ENCODE measurements at regions not wholly inside any gene's neighbourhood (a gene's known extent, or its start where the extent isn't known, plus 50 kb on each side); places are given as distances from the start of the nearest gene placed in this dataset.

DNA sequence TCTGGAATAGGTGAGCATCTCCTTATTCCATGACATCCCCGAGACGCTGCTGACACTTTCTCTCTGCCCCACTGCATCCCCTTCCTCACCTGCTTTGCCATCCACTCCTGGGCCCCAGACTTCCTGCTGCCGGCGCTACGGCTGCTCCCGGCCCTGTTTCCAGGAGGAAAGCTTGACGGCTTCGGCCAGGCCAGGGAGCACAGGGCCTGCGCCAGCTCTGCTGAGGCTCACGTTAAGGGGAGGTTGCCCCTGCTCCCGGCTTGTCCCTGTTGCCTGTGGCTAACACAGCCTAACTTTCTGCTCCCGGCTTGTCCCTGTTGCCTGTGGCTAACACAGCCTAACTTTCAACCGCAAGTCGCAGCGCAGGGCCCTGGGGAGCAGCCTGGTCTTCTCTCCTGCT lies 177.3 kb upstream of the RGMA start:
- H3K27ac ChIP-seq (ENCODE audit: low read length) = no peak overlapping the region
- no peaks in the 10 kb centered on the region for H3K27me3 ChIP-seq (ENCODE audit: control insufficient read depth, insufficient read depth)
- H3K9me3 ChIP-seq (ENCODE audit: control insufficient read depth, low read length) = no peaks in the 10 kb centered on the region
- no peak for ATAC-seq
- no peaks in the 10 kb centered on the region for H3K4me1 ChIP-seq (ENCODE audit: control insufficient read depth, insufficient read depth, low read length)
- no peak for DNase-seq
- 81% methylated on average over 15 of the region's 15 CpGs for WGBS
- intact Hi-C loops (cut with DNase I) = no loop called here
- H3K4me3 ChIP-seq (ENCODE audit: low read length) = no peak overlapping the region

DNA sequence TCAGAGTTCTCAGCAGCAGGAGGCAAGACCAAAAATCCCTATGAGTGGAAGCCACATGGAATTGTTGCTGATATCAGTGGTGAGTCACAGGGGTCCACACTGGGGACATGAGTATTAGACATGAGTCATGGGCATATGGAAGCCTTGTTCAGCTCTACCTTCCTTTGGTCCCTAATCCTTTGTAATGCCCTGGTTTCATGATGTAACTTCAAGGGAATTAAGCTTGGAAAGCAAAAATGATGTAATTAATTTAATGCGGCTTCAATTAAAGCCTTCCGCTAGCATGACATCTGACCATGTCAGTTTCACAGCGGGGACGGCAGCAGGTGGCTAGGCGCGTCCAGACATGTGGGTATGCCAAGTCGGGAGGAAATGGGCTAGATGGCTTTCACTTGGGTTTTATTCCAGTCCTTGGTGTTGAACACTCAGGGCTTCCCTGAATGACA lies 176.1 kb upstream of the RGMA start:
- Histone ChIP-seq H3K4me1 (ENCODE audit: control insufficient read depth, insufficient read depth, low read length) (no peaks in the 10 kb centered on the region), H3K4me3 (ENCODE audit: low read length) (no peak overlapping the region), H3K27me3 (ENCODE audit: control insufficient read depth, insufficient read depth) (no peaks in the 10 kb centered on the region), H3K9me3 (ENCODE audit: control insufficient read depth, low read length) (no peaks in the 10 kb centered on the region), H3K27ac (ENCODE audit: low read length) (no peak overlapping the region)
- 86% methylated on average over 7 of the region's 7 CpGs for WGBS
- ATAC-seq = no peak
- no peak for DNase-seq
- intact Hi-C loops (cut with DNase I) = no loop called here

DNA sequence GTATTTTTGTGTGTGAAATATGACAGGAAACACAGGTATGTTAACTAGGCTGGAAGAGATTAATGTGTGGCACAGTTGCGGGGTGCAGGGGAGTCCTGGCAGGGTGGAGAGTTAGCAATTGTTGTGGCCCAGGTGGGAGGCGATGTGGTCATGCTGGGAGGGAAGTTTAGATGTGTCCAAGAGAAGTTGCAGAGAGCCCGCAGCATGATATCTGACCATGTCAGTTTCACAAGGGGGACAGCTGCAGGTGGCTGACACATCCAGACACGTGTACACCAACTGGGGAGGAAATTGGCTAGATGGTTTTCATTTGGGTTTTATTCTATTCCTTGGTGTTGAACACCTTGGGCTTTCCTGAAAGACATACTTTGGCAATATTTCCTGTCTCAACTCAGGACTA lies 172.8 kb upstream of the RGMA start:
- Histone ChIP-seq H3K4me3 (ENCODE audit: low read length) (no peak overlapping the region), H3K4me1 (ENCODE audit: control insufficient read depth, insufficient read depth, low read length) (no peaks in the 10 kb centered on the region), H3K27ac (ENCODE audit: low read length) (no peak overlapping the region), H3K9me3 (ENCODE audit: control insufficient read depth, low read length) (no peaks in the 10 kb centered on the region), H3K27me3 (ENCODE audit: control insufficient read depth, insufficient read depth) (no peaks in the 10 kb centered on the region)
- intact Hi-C loops (cut with DNase I) = no loop called here
- ATAC-seq (no peak), DNase-seq (no peak)
- WGBS = 80% methylated on average over 4 of the region's 4 CpGs

DNA sequence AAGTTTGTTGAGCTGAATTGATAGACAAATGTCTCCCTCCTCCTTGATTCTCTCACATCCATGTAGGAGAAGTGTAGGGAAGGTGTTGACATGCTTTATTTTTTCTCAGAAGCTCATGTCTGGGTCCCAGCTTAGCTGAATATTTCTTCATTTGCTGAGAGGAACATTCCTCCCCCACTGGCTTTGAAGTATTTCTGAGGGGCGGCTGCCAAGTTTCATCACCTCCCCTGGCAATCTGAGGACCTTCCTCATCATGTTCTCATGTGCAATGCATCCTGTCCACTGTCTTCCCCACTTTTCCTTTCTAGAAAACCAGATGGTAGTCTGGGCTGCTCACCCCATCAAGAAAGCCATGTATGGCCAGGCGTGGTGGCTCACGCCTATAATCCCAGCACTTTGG lies 168.9 kb upstream of the RGMA start:
- Histone ChIP-seq H3K4me3 (ENCODE audit: low read length) (no peak overlapping the region), H3K27ac (ENCODE audit: low read length) (no peak overlapping the region), H3K4me1 (ENCODE audit: control insufficient read depth, insufficient read depth, low read length) (no peaks in the 10 kb centered on the region), H3K9me3 (ENCODE audit: control insufficient read depth, low read length) (no peaks in the 10 kb centered on the region), H3K27me3 (ENCODE audit: control insufficient read depth, insufficient read depth) (no peaks in the 10 kb centered on the region)
- DNase-seq (no peak), ATAC-seq (no peak)
- 79% methylated on average over 3 of the region's 3 CpGs for WGBS
- intact Hi-C loops (cut with DNase I) = no loop called here

DNA sequence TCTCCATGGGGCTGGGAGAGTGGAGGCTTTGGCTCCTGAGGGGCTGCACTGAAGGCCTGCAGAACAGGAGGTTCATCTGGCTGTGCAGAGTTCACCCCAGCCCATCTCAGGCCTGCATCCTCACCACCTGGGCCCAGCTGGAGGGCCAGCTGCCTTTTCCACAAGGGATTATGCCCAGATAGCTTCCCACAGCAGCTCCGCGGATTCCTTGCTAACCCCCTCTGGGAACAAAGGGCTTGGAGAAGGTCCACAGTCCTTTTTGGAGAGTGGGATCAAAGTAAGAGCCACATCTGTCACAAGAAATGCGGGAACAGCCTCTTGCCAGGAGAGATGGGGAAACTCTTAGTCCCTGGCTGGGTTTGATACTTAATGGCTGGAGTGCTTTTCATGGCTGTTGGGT lies 164.7 kb upstream of the RGMA start:
- no peak overlapping the region for H3K27ac ChIP-seq (ENCODE audit: low read length)
- no peaks in the 10 kb centered on the region for H3K9me3 ChIP-seq (ENCODE audit: control insufficient read depth, low read length)
- DNase-seq (no peak), ATAC-seq (no peak)
- no peaks in the 10 kb centered on the region for H3K27me3 ChIP-seq (ENCODE audit: control insufficient read depth, insufficient read depth)
- intact Hi-C loops (cut with DNase I) = no loop called here
- peaks cover 2% of the 10 kb centered on the region for H3K4me1 ChIP-seq (ENCODE audit: control insufficient read depth, insufficient read depth, low read length)
- 67% methylated on average over 3 of the region's 3 CpGs for WGBS
- no peak overlapping the region for H3K4me3 ChIP-seq (ENCODE audit: low read length)

DNA sequence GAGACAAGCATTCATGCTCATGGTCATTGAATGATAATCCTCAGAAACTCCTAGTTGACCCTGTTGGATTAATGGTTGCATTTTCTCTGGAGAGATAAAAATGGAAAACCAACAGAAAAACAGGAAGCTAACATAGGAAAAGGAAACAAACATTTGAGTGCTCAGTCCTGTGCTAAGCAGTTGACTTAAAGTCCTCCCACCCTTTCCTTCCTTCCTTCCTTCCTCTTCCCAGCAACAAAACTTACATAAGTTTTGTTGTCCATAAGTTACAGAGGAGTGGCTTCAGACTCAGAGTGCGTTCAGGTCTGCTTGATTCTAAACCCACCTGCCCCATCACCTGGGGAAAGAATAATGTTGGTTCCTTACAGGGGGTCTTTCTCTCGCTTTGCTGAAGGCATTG lies 163.8 kb upstream of the RGMA start:
- Histone ChIP-seq H3K4me1 (ENCODE audit: control insufficient read depth, insufficient read depth, low read length) (peaks cover 2% of the 10 kb centered on the region), H3K27me3 (ENCODE audit: control insufficient read depth, insufficient read depth) (no peaks in the 10 kb centered on the region), H3K4me3 (ENCODE audit: low read length) (no peak overlapping the region), H3K27ac (ENCODE audit: low read length) (no peak overlapping the region), H3K9me3 (ENCODE audit: control insufficient read depth, low read length) (no peaks in the 10 kb centered on the region)
- intact Hi-C loops (cut with DNase I) = no loop called here
- no peak for DNase-seq
- WGBS = 74% methylated on average over 2 of the region's 2 CpGs
- no peak for ATAC-seq

DNA sequence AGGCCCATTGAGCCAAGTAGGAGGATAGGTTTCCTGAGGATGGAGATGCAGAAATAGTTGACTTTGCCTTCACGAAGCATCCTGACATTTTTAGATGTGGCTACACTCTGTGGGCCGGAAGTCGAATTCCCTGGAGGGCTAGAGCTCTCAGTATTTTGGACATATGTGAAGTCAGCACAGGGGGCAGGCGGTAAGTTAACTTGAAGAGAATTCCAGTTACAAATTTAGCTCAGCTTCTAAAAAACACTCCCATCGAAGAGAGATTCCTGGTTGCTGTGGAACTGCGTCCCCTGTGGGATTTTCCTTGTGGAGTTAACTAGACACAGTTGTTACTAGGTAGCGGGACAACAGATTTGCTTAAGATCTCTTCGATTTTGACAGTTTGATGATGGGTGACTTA lies 161.9 kb upstream of the RGMA start:
- intact Hi-C loops (cut with DNase I) = no loop called here
- Histone ChIP-seq H3K4me3 (ENCODE audit: low read length) (no peak overlapping the region), H3K9me3 (ENCODE audit: control insufficient read depth, low read length) (no peaks in the 10 kb centered on the region), H3K4me1 (ENCODE audit: control insufficient read depth, insufficient read depth, low read length) (peaks cover 2% of the 10 kb centered on the region), H3K27ac (ENCODE audit: low read length) (no peak overlapping the region), H3K27me3 (ENCODE audit: control insufficient read depth, insufficient read depth) (no peaks in the 10 kb centered on the region)
- 46% methylated on average over 8 of the region's 8 CpGs for WGBS
- ATAC-seq = no peak
- no peak for DNase-seq

DNA sequence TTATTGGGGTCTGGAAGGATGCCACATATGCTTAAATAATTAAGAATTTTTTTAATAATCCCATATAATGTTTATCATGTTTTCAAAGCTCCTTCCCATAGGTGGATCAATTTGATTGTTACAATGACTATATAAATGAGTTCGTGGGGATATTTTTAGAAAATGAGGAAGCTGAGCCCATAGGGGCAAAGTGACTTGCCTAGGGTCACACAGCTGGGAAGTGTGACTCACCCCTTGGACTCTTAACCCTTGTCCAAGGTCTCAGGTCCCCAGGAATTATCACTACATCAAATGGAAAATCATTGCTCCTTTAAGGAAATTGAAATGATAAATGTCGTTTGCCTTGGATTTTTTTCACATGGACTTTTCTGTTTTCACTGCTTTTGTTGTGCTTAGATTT lies 161.2 kb upstream of the RGMA start:
- no peak for DNase-seq
- H3K9me3 ChIP-seq (ENCODE audit: control insufficient read depth, low read length) = no peaks in the 10 kb centered on the region
- no peaks in the 10 kb centered on the region for H3K27me3 ChIP-seq (ENCODE audit: control insufficient read depth, insufficient read depth)
- H3K4me1 ChIP-seq (ENCODE audit: control insufficient read depth, insufficient read depth, low read length) = peaks cover 5% of the 10 kb centered on the region
- intact Hi-C loops (cut with DNase I) = no loop called here
- no peak overlapping the region for H3K27ac ChIP-seq (ENCODE audit: low read length)
- H3K4me3 ChIP-seq (ENCODE audit: low read length) = no peak overlapping the region
- ATAC-seq = no peak
- WGBS = 38% methylated on average over 2 of the region's 2 CpGs

DNA sequence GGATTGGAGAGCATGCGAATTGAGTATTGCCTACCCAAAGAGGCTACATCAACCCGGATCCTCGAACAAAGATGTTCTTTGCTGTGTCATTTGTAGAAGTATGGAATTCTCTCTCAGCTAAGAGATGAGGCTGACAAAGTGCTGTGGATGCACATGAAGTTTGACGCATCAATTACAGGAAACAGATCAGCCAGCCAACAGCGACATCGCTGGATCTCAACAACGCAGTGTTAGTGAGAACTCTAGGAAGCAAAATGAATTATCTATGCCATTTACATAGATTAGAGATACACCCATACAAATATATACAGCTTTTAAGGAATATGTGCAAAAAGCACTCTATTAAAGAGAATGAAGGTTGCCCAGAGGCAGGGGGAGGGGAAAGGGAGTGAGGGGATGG lies 160.6 kb upstream of the RGMA start:
- Histone ChIP-seq H3K4me1 (ENCODE audit: control insufficient read depth, insufficient read depth, low read length) (peaks cover 5% of the 10 kb centered on the region), H3K27me3 (ENCODE audit: control insufficient read depth, insufficient read depth) (no peaks in the 10 kb centered on the region), H3K4me3 (ENCODE audit: low read length) (no peak overlapping the region), H3K27ac (ENCODE audit: low read length) (no peak overlapping the region), H3K9me3 (ENCODE audit: control insufficient read depth, low read length) (no peaks in the 10 kb centered on the region)
- intact Hi-C loops (cut with DNase I) = no loop called here
- 66% methylated on average over 7 of the region's 7 CpGs for WGBS
- peak in 1 of 3 donors; percentile 62 for DNase-seq
- no peak for ATAC-seq

DNA sequence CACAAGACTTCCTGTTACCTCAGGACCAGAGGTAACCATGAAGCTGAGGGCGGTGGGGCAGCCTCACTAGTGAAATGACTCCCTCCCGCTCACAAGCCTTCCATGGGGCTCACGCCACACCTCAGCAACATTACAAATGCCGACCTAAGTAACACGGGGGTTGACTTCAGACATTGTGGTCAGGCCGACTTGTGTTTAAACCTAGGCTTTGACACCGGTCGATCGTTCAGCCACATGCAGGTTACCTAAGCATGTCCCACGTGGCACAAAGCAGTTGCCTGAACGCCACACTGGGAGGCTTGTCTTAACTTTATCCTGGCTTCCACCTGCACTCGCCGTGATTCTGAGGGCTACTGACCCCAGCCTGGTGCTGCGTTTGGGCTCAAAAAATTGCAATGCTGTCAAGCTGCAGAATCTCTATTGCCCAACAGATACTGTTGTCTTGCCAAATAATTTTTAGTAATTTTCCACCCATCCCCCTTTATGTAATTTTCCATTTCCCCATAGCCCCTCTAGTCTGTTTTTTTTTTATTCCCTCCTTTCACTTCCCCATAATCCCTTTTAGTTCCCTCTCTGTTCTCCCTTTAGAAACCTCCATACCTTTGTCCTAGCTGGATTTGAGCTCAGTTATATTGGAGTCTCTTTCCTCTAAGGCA lies 158.6 kb upstream of the RGMA start:
- no peak overlapping the region for H3K4me3 ChIP-seq (ENCODE audit: low read length)
- 79% methylated on average over 14 of the region's 14 CpGs for WGBS

DNA sequence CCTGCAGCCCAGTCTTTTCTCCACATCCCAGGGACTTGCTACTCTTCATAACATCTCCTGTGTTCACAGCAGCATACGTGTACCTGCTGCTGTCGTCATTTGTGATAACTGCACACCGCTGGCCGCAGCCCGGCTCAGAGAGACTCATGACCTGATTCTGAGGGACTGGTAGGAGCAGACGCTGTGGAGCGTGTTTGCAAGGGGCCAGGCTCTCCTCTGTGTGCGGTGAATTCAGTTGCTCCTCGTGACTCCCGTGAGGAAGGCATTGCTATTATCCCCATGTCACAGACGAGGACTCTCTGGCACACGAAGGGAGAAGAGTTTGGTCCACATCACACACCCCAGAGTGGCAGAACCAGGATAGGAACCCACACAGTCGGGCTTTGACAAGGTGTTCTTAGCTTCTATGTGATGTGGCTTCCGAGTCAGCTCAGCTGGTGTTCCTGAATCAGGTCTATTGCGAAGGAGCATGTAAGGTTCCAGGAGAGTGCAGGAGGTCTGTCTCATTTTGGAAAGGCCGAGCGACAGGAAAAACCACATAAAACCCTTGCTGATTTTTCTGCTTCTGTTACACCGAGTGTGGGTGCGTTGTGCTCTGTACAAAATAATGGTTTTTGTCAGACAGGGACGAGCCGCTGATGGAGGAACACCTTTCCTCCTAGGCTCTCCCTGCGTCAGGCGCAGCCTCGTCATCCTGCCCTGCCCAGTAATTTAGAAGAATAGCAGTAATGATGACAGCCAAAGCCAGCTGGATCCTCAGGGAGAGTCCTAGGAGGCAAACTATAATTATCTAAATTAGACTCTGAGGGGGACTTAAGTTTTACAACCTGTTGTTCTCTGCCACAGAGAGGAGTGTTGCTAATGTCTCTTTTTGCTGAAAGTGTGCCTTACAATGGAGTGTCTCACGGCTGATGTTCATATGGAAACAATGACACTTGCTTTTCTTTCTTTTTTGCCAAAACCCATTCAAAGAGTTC lies 157.5 kb upstream of the RGMA start:
- DNase-seq (peak in 1 of 3 donors; percentile 50), ATAC-seq (peak in 1 of 2 donors; percentile 30)
- Histone ChIP-seq H3K27me3 (ENCODE audit: control insufficient read depth, insufficient read depth) (no peaks in the 10 kb centered on the region), H3K4me1 (ENCODE audit: control insufficient read depth, insufficient read depth, low read length) (peaks cover 5% of the 10 kb centered on the region), H3K9me3 (ENCODE audit: control insufficient read depth, low read length) (no peaks in the 10 kb centered on the region), H3K27ac (ENCODE audit: low read length) (no peak overlapping the region), H3K4me3 (ENCODE audit: low read length) (no peak overlapping the region)
- 84% methylated on average over 25 of the region's 25 CpGs for WGBS
- intact Hi-C loops (cut with DNase I) = no loop called here

More for the DNA sequence above, 158.6 kb upstream of the RGMA start:
- H3K27ac ChIP-seq (ENCODE audit: low read length) = no peak overlapping the region
- no peak for ATAC-seq
- no peaks in the 10 kb centered on the region for H3K9me3 ChIP-seq (ENCODE audit: control insufficient read depth, low read length)
- peak in 1 of 3 donors; percentile 48 for DNase-seq
- no peaks in the 10 kb centered on the region for H3K27me3 ChIP-seq (ENCODE audit: control insufficient read depth, insufficient read depth)
- intact Hi-C loops (cut with DNase I) = no loop called here
- H3K4me1 ChIP-seq (ENCODE audit: control insufficient read depth, insufficient read depth, low read length) = peaks cover 5% of the 10 kb centered on the region
